H9 (cell line): ENCODE measurements at regions not wholly inside any gene's neighbourhood (a gene's known extent, or its start where the extent isn't known, plus 50 kb on each side); places are given as distances from the start of the nearest gene placed in this dataset.

Experiments
- DNase-seq: peaks from one replicate; pipeline ENCODE4 v3.0.0-alpha.2; 2017
- H2AFZ ChIP-seq: one replicate; pipeline ENCODE4 v1.6.1; 2013; ENCODE audit warnings: mild to moderate bottlenecking, low read length, control low read depth, moderate library complexity
- H2AK5ac ChIP-seq: 2 replicates; pipeline ENCODE4 v1.6.1; 2013; ENCODE audit warnings: low read length, control low read depth, mixed read lengths; ENCODE audit not compliant: insufficient read length
- H2BK120ac ChIP-seq: one replicate; pipeline ENCODE4 v1.6.1; 2013; ENCODE audit warnings: low read depth, mild to moderate bottlenecking, low read length, control low read depth, inconsistent platforms; ENCODE audit not compliant: poor library complexity, severe bottlenecking
- H2BK12ac ChIP-seq: 2 replicates; pipeline ENCODE4 v1.6.1; 2013; ENCODE audit warnings: low read length, control low read depth, mixed read lengths, low read depth; ENCODE audit not compliant: insufficient read length
- H2BK15ac ChIP-seq: 2 replicates; pipeline ENCODE4 v1.6.1; 2013; ENCODE audit warnings: low read depth, low read length, control low read depth
- H2BK20ac ChIP-seq: one replicate; pipeline ENCODE4 v1.6.1; 2013; ENCODE audit warnings: low read depth, mild to moderate bottlenecking, low read length, control low read depth, inconsistent platforms; ENCODE audit not compliant: poor library complexity, severe bottlenecking
- H2BK5ac ChIP-seq: 2 replicates; pipeline ENCODE4 v1.6.1; 2013; ENCODE audit warnings: low read length, control low read depth, mixed read lengths; ENCODE audit not compliant: insufficient read length
- H3K14ac ChIP-seq: 2 replicates; pipeline ENCODE4 v1.6.1; 2013; ENCODE audit warnings: low read length, control low read depth; ENCODE audit not compliant: insufficient read depth
- H3K18ac ChIP-seq: 2 replicates; pipeline ENCODE4 v1.6.1; 2013; ENCODE audit warnings: low read depth, mild to moderate bottlenecking, mixed read lengths, low read length, control low read depth; ENCODE audit not compliant: insufficient read length
- H3K23ac ChIP-seq: 2 replicates; pipeline ENCODE4 v1.6.1; 2013; ENCODE audit warnings: low read length, control low read depth, mixed read lengths, low read depth; ENCODE audit not compliant: insufficient read length
- H3K23me2 ChIP-seq: 2 replicates; pipeline ENCODE4 v1.6.1; 2013; ENCODE audit warnings: low read depth, mild to moderate bottlenecking, mixed read lengths, low read length, control low read depth; ENCODE audit not compliant: insufficient read length, poor library complexity, severe bottlenecking
- H3K27ac ChIP-seq: 2 replicates; pipeline ENCODE4 v1.5.1; 2013; ENCODE audit warnings: low read length, control low read depth, mixed read lengths, low read depth; ENCODE audit not compliant: insufficient read length
- H3K27me3 ChIP-seq: 2 replicates; pipeline ENCODE4 v1.6.1; 2013; ENCODE audit warnings: low read length, control low read depth, inconsistent platforms; ENCODE audit not compliant: insufficient read depth
- H3K4ac ChIP-seq: 2 replicates; pipeline ENCODE4 v1.6.1; 2013; ENCODE audit warnings: low read depth, mild to moderate bottlenecking, control low read depth, inconsistent platforms, low read length, moderate library complexity
- H3K4me1 ChIP-seq: 2 replicates; pipeline ENCODE4 v1.6.1; 2013; ENCODE audit warnings: low read length, control low read depth, inconsistent platforms; ENCODE audit not compliant: insufficient read depth
- H3K4me2 ChIP-seq: 2 replicates; pipeline ENCODE4 v1.6.1; 2013; ENCODE audit warnings: low read length, control low read depth, mixed read lengths; ENCODE audit not compliant: insufficient read length, insufficient read depth
- H3K56ac ChIP-seq: 2 replicates; pipeline ENCODE4 v1.6.1; 2013; ENCODE audit warnings: low read depth, mild to moderate bottlenecking, mixed read lengths, low read length, control low read depth; ENCODE audit not compliant: insufficient read length
- H3K79me1 ChIP-seq: 2 replicates; pipeline ENCODE4 v1.6.1; 2013; ENCODE audit warnings: low read depth, mild to moderate bottlenecking, moderate library complexity, low read length, control low read depth, inconsistent platforms; ENCODE audit not compliant: insufficient read depth, poor library complexity, severe bottlenecking
- H3K79me2 ChIP-seq: 2 replicates; pipeline ENCODE4 v1.6.1; 2013; ENCODE audit warnings: low read length, control low read depth, inconsistent platforms; ENCODE audit not compliant: insufficient read depth
- H3K9ac ChIP-seq: 2 replicates; pipeline ENCODE4 v1.6.1; 2013; ENCODE audit warnings: low read length, control low read depth, mixed read lengths; ENCODE audit not compliant: insufficient read length; ENCODE audit errors: extremely low read depth
- H3K9me3 ChIP-seq: one replicate; pipeline ENCODE4 v1.6.1; 2013; ENCODE audit warnings: low read depth, low read length, inconsistent platforms; ENCODE audit not compliant: control insufficient read depth
- H3T11ph ChIP-seq: one replicate; pipeline ENCODE4 v1.6.1; 2013; ENCODE audit warnings: mild to moderate bottlenecking, low read length, control low read depth, inconsistent platforms
- H4K20me1 ChIP-seq: one replicate; pipeline ENCODE4 v1.6.1; 2013; ENCODE audit not compliant: control insufficient read depth, insufficient read length, insufficient read depth
- H4K5ac ChIP-seq: 2 replicates; pipeline ENCODE4 v1.6.1; 2013; ENCODE audit warnings: low read depth, mild to moderate bottlenecking, mixed read lengths, low read length, control low read depth; ENCODE audit not compliant: insufficient read length
- H4K8ac ChIP-seq: replicated peaks from 2 replicates; pipeline ENCODE4 v1.6.1; 2013; ENCODE audit warnings: low read length, control low read depth, mixed read lengths, low read depth; ENCODE audit not compliant: insufficient read length
- H4K91ac ChIP-seq: 2 replicates; pipeline ENCODE4 v1.6.1; 2013; ENCODE audit warnings: low read depth, mild to moderate bottlenecking, moderate library complexity, mixed read lengths, low read length, control low read depth; ENCODE audit not compliant: insufficient read length
- H3K27ac Mint-ChIP-seq, 3 experiments: 2 replicates in 2 of 3; 3 replicates in 1 of 3; pipeline ENCODE4 v1.8.0; 2020 to 2021; ENCODE audit warnings: mixed read lengths in 3 of 3, mild to moderate bottlenecking in 1 of 3, moderate library complexity in 1 of 3
- H3K27me3 Mint-ChIP-seq: 2 replicates; pipeline ENCODE4 v1.8.0; 2021; ENCODE audit warnings: low read depth, mild to moderate bottlenecking, moderate library complexity, mixed read lengths
- H3K36me3 Mint-ChIP-seq, 3 experiments: 2 replicates in 2 of 3; 3 replicates in 1 of 3; pipeline ENCODE4 v1.8.0; 2020 to 2021; ENCODE audit warnings: low read depth in 3 of 3, mixed read lengths in 3 of 3; ENCODE audit not compliant: insufficient read depth in 1 of 3
- H3K4me1 Mint-ChIP-seq, 2 experiments: 2 replicates each; pipeline ENCODE4 v1.8.0; 2020; ENCODE audit warnings: mixed read lengths in 2 of 2
- H3K4me3 Mint-ChIP-seq, 2 experiments: 2 replicates in 1 of 2; 3 replicates in 1 of 2; pipeline ENCODE4 v1.8.0; 2020 to 2021; ENCODE audit warnings: mild to moderate bottlenecking in 2 of 2, mixed read lengths in 2 of 2, moderate library complexity in 1 of 2
- H3K9me3 Mint-ChIP-seq, 2 experiments: 2 replicates in 1 of 2; 3 replicates in 1 of 2; pipeline ENCODE4 v1.8.0; 2020; ENCODE audit warnings: mild to moderate bottlenecking in 2 of 2, mixed read lengths in 2 of 2, moderate library complexity in 1 of 2
- WGBS: extraction: QIAGEN DNeasy Blood & Tissue Kit; methylation state at CpG from one replicate; pipeline ENCODE4 v1.1.7; 2013; ENCODE audit warnings: missing lambda C conversion rate, low lambda C conversion rate, mixed read lengths; ENCODE audit not compliant: insufficient read length; ENCODE audit errors: extremely low coverage; 5-methylcytosine and 5-hydroxymethylcytosine counted together
- TF ChIP-seq, protein P1 (sequence below): fragments of 200-600 bp; sonication (generic); conservative IDR thresholded peaks from 3 replicates; pipeline ENCODE4 v1.8.0; 2021; ENCODE audit warnings: antibody characterized with exemption, mild to moderate bottlenecking

DNA sequence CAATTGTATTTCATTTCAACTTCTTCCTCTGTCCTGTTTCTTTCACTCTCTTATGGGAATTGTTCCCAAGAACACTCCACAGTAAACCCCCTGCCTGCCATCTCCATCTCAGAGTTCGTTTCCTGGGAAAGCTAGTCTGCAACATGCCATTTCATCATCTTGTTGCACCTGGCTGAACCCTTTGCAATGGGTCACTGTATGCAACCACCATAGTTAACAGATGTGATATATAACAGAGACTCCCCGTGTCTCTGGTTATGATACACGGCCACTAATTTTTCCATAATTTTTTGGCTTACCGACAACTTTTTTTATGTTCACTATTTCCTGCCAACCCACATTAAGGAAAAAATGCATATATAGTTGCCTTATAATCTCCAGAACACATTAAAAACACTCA, 95.5 kb downstream of the CHST2 start:
- no peak overlapping the region for H3K4ac ChIP-seq
- no peak overlapping the region for H3K23ac ChIP-seq
- no peak overlapping the region for H3K4me2 ChIP-seq
- no peaks in the 10 kb centered on the region for H4K20me1 ChIP-seq
- no peak overlapping the region for H2BK15ac ChIP-seq
- no peaks in the 10 kb centered on the region for H3K23me2 ChIP-seq
- H3K79me2 ChIP-seq = no peaks in the 10 kb centered on the region
- H3K18ac ChIP-seq = no peak overlapping the region
- Mint-ChIP-seq H3K36me3 (no peaks in the 10 kb centered on the region), H3K27me3 (peaks cover 3% of the 10 kb centered on the region; the same call in 1 of the 2 replicates), H3K4me1 (peaks cover 6 to 7% of the 10 kb centered on the region in 2 experiments), H3K4me3 (no peak overlapping the region), H3K9me3 (no peaks in the 10 kb centered on the region), H3K27ac (no peak overlapping the region)
- WGBS = no CpG with 5 or more reads among the region's 4 CpGs
- no peak overlapping the region for H4K5ac ChIP-seq
- H3K14ac ChIP-seq = no peak overlapping the region
- H2BK5ac ChIP-seq = no peak overlapping the region
- H3K27ac ChIP-seq = no peak overlapping the region
- TF ChIP-seq, protein P1, sequence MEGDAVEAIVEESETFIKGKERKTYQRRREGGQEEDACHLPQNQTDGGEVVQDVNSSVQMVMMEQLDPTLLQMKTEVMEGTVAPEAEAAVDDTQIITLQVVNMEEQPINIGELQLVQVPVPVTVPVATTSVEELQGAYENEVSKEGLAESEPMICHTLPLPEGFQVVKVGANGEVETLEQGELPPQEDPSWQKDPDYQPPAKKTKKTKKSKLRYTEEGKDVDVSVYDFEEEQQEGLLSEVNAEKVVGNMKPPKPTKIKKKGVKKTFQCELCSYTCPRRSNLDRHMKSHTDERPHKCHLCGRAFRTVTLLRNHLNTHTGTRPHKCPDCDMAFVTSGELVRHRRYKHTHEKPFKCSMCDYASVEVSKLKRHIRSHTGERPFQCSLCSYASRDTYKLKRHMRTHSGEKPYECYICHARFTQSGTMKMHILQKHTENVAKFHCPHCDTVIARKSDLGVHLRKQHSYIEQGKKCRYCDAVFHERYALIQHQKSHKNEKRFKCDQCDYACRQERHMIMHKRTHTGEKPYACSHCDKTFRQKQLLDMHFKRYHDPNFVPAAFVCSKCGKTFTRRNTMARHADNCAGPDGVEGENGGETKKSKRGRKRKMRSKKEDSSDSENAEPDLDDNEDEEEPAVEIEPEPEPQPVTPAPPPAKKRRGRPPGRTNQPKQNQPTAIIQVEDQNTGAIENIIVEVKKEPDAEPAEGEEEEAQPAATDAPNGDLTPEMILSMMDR = no peak
- no peak overlapping the region for H2BK120ac ChIP-seq
- no peak overlapping the region for H4K8ac ChIP-seq
- H3K9ac ChIP-seq = no peak overlapping the region
- H3K56ac ChIP-seq = no peak overlapping the region
- H2BK20ac ChIP-seq = no peak overlapping the region
- H2AFZ ChIP-seq = no peak overlapping the region
- no peaks in the 10 kb centered on the region for H3K9me3 ChIP-seq
- no peaks in the 10 kb centered on the region for H3K79me1 ChIP-seq
- H3K27me3 ChIP-seq = no peaks in the 10 kb centered on the region
- H2BK12ac ChIP-seq = no peak overlapping the region
- no peak for DNase-seq
- H4K91ac ChIP-seq = no peak overlapping the region
- no peak overlapping the region for H2AK5ac ChIP-seq
- H3K4me1 ChIP-seq = peaks cover 3% of the 10 kb centered on the region; the same call in 1 of the 2 replicates
- no peak overlapping the region for H3T11ph ChIP-seq
